C4-2B (cell line): ENCODE measurements at regions not wholly inside any gene's neighbourhood (a gene's known extent, or its start where the extent isn't known, plus 50 kb on each side); places are given as distances from the start of the nearest gene placed in this dataset.

ENCODE experiments used
- H3K27ac ChIP-seq: fragments of 450-650 bp; 2 replicates; pipeline ENCODE4 v1.5.1; 2017
- ZFX ChIP-seq: fragments of 450-650 bp; IDR thresholded peaks from 2 replicates; pipeline ENCODE4 v1.6.1; 2017
- TF ChIP-seq, protein P1 (sequence below): fragments of 450-650 bp; conservative IDR thresholded peaks from 2 replicates; pipeline ENCODE4 v1.5.1; 2017; ENCODE audit warnings: mild to moderate bottlenecking

DNA sequence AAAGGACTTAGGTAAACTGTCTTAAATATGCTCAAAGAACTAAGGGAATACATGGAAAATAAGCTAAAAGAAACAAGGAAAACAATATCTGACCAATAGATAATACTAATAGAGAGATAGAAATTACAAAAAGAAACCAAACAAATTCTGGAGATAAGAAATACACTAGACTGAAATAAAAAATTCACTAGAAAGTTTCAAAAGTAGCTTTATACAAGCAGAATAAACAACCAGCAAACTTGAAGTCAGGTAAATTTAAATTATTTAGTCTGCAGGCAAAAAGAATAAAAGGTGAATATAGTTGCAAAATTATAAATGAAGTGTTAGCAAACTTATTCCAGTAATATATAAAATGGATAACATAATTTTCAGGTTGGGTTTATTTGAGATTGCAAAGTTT lies 760.9 kb upstream of the INTU start:
- H3K27ac ChIP-seq = no peak overlapping the region
- TF ChIP-seq ZFX = no peak
- TF ChIP-seq, protein P1, sequence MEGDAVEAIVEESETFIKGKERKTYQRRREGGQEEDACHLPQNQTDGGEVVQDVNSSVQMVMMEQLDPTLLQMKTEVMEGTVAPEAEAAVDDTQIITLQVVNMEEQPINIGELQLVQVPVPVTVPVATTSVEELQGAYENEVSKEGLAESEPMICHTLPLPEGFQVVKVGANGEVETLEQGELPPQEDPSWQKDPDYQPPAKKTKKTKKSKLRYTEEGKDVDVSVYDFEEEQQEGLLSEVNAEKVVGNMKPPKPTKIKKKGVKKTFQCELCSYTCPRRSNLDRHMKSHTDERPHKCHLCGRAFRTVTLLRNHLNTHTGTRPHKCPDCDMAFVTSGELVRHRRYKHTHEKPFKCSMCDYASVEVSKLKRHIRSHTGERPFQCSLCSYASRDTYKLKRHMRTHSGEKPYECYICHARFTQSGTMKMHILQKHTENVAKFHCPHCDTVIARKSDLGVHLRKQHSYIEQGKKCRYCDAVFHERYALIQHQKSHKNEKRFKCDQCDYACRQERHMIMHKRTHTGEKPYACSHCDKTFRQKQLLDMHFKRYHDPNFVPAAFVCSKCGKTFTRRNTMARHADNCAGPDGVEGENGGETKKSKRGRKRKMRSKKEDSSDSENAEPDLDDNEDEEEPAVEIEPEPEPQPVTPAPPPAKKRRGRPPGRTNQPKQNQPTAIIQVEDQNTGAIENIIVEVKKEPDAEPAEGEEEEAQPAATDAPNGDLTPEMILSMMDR = no peak

DNA sequence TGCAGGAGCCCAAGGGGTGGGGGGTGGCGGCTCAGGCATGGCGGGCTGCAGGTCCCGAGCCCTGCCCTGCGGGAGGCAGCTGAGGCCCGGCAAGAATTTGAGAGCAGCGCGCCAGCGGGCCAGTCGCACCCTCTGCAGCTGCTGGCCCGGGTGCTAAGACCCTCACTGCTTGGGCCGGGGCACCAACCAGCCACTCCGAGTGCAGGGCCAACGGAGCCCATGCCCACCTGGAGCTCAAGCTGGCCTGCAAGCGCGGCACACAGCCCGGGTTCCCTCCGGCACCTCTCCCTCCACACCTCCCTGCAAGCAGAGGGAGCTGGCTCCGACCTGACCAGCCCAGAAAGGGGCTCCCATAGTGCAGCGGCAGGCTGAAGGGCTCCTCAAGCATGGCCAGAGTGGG lies 758.2 kb upstream of the INTU start:
- no peak overlapping the region for H3K27ac ChIP-seq
- TF ChIP-seq ZFX = no peak
- TF ChIP-seq, protein P1 = no peak

DNA sequence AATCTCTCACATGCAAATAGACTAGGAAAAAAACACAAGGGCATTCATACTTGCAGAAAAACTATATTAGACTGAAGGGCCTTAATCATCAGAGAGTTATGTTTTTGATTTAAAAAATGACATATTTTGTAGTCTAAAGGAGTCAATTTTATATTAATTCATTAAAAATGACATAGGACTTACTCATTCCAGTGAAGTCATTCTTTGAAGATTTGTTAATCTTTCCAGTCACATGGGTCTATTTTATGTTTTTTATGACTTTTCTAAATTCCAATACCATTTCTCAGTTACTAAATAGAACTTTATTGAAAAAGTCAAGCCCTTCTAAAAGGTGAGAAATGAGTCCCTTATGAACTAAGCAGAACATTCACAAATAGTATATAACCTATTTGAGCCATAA lies 743.8 kb upstream of the INTU start:
- TF ChIP-seq, protein P1 = no peak
- no peak overlapping the region for H3K27ac ChIP-seq

DNA sequence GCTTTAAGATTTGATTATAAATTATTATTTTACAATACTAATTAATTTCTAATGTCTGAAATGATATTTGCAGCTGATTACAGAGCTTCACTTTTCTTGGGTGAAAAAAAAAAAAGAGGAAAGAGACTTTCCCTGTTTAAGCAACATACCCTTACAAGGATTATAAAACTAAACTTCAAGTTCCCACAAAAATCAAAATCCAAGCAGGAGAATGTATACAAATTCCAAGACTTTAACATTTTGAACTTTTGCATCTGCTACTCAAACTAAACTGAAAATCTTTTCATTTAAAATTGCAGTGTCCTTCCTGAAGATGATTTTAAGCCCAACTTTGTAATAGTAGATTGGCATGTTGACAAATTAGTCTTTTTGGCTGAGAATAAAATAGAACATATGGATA lies 742.4 kb upstream of the INTU start:
- TF ChIP-seq, protein P1 = no peak
- H3K27ac ChIP-seq = no peak overlapping the region

DNA sequence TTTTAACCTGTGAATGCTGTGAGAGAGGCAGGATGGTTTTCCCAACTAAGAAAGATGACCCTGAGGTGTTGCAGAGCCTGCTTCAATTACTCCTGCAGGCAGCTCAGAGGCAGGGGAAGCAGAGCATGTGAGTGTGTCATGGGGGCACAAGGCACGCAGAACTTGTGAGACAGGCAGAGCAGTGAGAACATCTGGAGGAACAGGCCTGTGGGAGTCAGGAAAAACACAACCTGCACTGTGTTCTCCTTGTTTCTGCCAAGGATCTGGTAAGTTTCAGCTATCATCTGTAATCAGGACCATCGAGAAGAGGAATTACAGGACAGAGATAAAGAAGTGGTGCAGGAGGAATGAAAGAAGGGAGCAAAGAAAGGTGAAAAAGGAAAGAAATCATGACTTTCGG lies 741.8 kb upstream of the INTU start:
- no peak for TF ChIP-seq ZFX
- TF ChIP-seq, protein P1 = no peak
- no peak overlapping the region for H3K27ac ChIP-seq

DNA sequence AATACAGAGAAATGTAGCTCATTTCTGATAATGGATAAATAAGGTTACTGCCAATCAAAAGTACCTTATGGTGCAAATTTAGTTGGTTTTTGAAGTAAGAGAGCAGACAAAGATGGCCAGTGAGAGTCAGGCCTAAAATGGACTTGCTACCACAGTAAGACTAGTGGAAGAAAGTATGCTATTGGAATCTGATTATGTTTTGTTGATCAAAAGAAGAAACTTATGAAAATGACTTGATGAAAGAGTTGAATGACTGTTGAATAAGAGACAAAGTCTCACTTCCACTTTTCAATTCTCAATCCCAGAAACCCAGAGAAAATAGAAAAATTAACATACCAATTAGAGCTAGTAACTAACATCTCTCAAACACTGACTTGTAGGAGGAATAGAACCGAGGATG lies 737.8 kb upstream of the INTU start:
- no peak overlapping the region for H3K27ac ChIP-seq
- TF ChIP-seq ZFX = no peak
- TF ChIP-seq, protein P1 = no peak

DNA sequence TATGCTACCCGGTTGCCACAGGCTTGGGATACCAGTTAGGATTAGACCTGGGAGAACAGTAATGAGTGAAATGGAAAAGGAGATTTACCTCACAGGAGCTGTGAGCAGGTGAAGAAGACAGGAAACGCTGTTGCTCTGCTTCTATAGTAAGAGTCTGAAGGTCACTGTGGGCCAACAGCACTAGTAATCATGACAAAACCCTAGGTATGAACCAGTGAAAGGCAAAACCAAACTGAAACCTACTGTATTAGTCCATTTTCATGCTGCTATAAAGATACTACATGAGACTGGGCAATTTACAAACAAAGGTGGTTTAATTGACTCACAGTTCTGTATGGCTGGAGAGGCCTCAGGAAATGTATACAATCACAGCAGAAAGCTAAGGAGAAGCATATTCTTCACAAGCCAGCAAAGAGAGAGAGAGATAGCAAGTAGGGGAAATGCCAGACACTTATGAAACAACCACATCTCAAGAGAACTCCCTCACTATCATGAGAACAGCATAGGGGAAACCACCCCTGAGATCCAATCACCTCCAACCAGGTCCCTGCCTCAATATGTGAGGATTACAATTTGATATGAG lies 736.7 kb upstream of the INTU start:
- no peak for TF ChIP-seq ZFX
- TF ChIP-seq, protein P1 = no peak
- H3K27ac ChIP-seq = no peak overlapping the region
